Suprapubic skin (tissue), 3 donors: ENCODE measurements at regions not wholly inside any gene's neighbourhood (a gene's known extent, or its start where the extent isn't known, plus 50 kb on each side); places are given as distances from the start of the nearest gene placed in this dataset.

Experiments used
- CTCF ChIP-seq, 2 donors: fragments of 200-600 bp in 1 of 2; fragments of 450-650 bp in 1 of 2; sonication (generic) in 1 of 2; IDR thresholded peaks; one replicate each; pipeline ENCODE4 v1.5.1; 2016 to 2019; ENCODE audit warnings: antibody characterized with exemption in 2 of 2, mild to moderate bottlenecking in 1 of 2, moderate library complexity in 1 of 2
- POLR2A ChIP-seq, 2 donors: fragments of 450-650 bp; IDR thresholded peaks; one replicate each; pipeline ENCODE4 v1.6.1; 2017; ENCODE audit warnings: antibody characterized with exemption in 2 of 2, mild to moderate bottlenecking in 2 of 2, moderate library complexity in 2 of 2

GRCh38 chr4:129488427-129488826, 392.5 kb downstream of the C4orf33 start:
- TF ChIP-seq CTCF (IDR thresholded peaks at IDR 0.05) (no peak), POLR2A (IDR thresholded peaks at IDR 0.05) (no peak)
